H9 (cell line): ENCODE measurements at regions not wholly inside any gene's neighbourhood (a gene's known extent, or its start where the extent isn't known, plus 50 kb on each side); places are given as distances from the start of the nearest gene placed in this dataset.
A peak's percentile ranks its signal among the peaks of the same experiment; 100 is the strongest.

ENCODE experiments used
- DNase-seq: peaks from one replicate; pipeline ENCODE4 v3.0.0-alpha.2; 2017
- H2AFZ ChIP-seq: one replicate; pipeline ENCODE4 v1.6.1; 2013; ENCODE audit warnings: mild to moderate bottlenecking, low read length, control low read depth, moderate library complexity
- H2AK5ac ChIP-seq: 2 replicates; pipeline ENCODE4 v1.6.1; 2013; ENCODE audit warnings: low read length, control low read depth, mixed read lengths; ENCODE audit not compliant: insufficient read length
- H2BK120ac ChIP-seq: one replicate; pipeline ENCODE4 v1.6.1; 2013; ENCODE audit warnings: low read depth, mild to moderate bottlenecking, low read length, control low read depth, inconsistent platforms; ENCODE audit not compliant: poor library complexity, severe bottlenecking
- H2BK12ac ChIP-seq: 2 replicates; pipeline ENCODE4 v1.6.1; 2013; ENCODE audit warnings: low read length, control low read depth, mixed read lengths, low read depth; ENCODE audit not compliant: insufficient read length
- H2BK15ac ChIP-seq: 2 replicates; pipeline ENCODE4 v1.6.1; 2013; ENCODE audit warnings: low read depth, low read length, control low read depth
- H2BK20ac ChIP-seq: one replicate; pipeline ENCODE4 v1.6.1; 2013; ENCODE audit warnings: low read depth, mild to moderate bottlenecking, low read length, control low read depth, inconsistent platforms; ENCODE audit not compliant: poor library complexity, severe bottlenecking
- H2BK5ac ChIP-seq: 2 replicates; pipeline ENCODE4 v1.6.1; 2013; ENCODE audit warnings: low read length, control low read depth, mixed read lengths; ENCODE audit not compliant: insufficient read length
- H3K14ac ChIP-seq: 2 replicates; pipeline ENCODE4 v1.6.1; 2013; ENCODE audit warnings: low read length, control low read depth; ENCODE audit not compliant: insufficient read depth
- H3K18ac ChIP-seq: 2 replicates; pipeline ENCODE4 v1.6.1; 2013; ENCODE audit warnings: low read depth, mild to moderate bottlenecking, mixed read lengths, low read length, control low read depth; ENCODE audit not compliant: insufficient read length
- H3K23ac ChIP-seq: 2 replicates; pipeline ENCODE4 v1.6.1; 2013; ENCODE audit warnings: low read length, control low read depth, mixed read lengths, low read depth; ENCODE audit not compliant: insufficient read length
- H3K23me2 ChIP-seq: 2 replicates; pipeline ENCODE4 v1.6.1; 2013; ENCODE audit warnings: low read depth, mild to moderate bottlenecking, mixed read lengths, low read length, control low read depth; ENCODE audit not compliant: insufficient read length, poor library complexity, severe bottlenecking
- H3K27ac ChIP-seq: 2 replicates; pipeline ENCODE4 v1.5.1; 2013; ENCODE audit warnings: low read length, control low read depth, mixed read lengths, low read depth; ENCODE audit not compliant: insufficient read length
- H3K27me3 ChIP-seq: 2 replicates; pipeline ENCODE4 v1.6.1; 2013; ENCODE audit warnings: low read length, control low read depth, inconsistent platforms; ENCODE audit not compliant: insufficient read depth
- H3K4ac ChIP-seq: 2 replicates; pipeline ENCODE4 v1.6.1; 2013; ENCODE audit warnings: low read depth, mild to moderate bottlenecking, control low read depth, inconsistent platforms, low read length, moderate library complexity
- H3K4me1 ChIP-seq: 2 replicates; pipeline ENCODE4 v1.6.1; 2013; ENCODE audit warnings: low read length, control low read depth, inconsistent platforms; ENCODE audit not compliant: insufficient read depth
- H3K4me2 ChIP-seq: 2 replicates; pipeline ENCODE4 v1.6.1; 2013; ENCODE audit warnings: low read length, control low read depth, mixed read lengths; ENCODE audit not compliant: insufficient read length, insufficient read depth
- H3K56ac ChIP-seq: 2 replicates; pipeline ENCODE4 v1.6.1; 2013; ENCODE audit warnings: low read depth, mild to moderate bottlenecking, mixed read lengths, low read length, control low read depth; ENCODE audit not compliant: insufficient read length
- H3K79me1 ChIP-seq: 2 replicates; pipeline ENCODE4 v1.6.1; 2013; ENCODE audit warnings: low read depth, mild to moderate bottlenecking, moderate library complexity, low read length, control low read depth, inconsistent platforms; ENCODE audit not compliant: insufficient read depth, poor library complexity, severe bottlenecking
- H3K79me2 ChIP-seq: 2 replicates; pipeline ENCODE4 v1.6.1; 2013; ENCODE audit warnings: low read length, control low read depth, inconsistent platforms; ENCODE audit not compliant: insufficient read depth
- H3K9ac ChIP-seq: 2 replicates; pipeline ENCODE4 v1.6.1; 2013; ENCODE audit warnings: low read length, control low read depth, mixed read lengths; ENCODE audit not compliant: insufficient read length; ENCODE audit errors: extremely low read depth
- H3K9me3 ChIP-seq: one replicate; pipeline ENCODE4 v1.6.1; 2013; ENCODE audit warnings: low read depth, low read length, inconsistent platforms; ENCODE audit not compliant: control insufficient read depth
- H3T11ph ChIP-seq: one replicate; pipeline ENCODE4 v1.6.1; 2013; ENCODE audit warnings: mild to moderate bottlenecking, low read length, control low read depth, inconsistent platforms
- H4K20me1 ChIP-seq: one replicate; pipeline ENCODE4 v1.6.1; 2013; ENCODE audit not compliant: control insufficient read depth, insufficient read length, insufficient read depth
- H4K5ac ChIP-seq: 2 replicates; pipeline ENCODE4 v1.6.1; 2013; ENCODE audit warnings: low read depth, mild to moderate bottlenecking, mixed read lengths, low read length, control low read depth; ENCODE audit not compliant: insufficient read length
- H4K8ac ChIP-seq: replicated peaks from 2 replicates; pipeline ENCODE4 v1.6.1; 2013; ENCODE audit warnings: low read length, control low read depth, mixed read lengths, low read depth; ENCODE audit not compliant: insufficient read length
- H4K91ac ChIP-seq: 2 replicates; pipeline ENCODE4 v1.6.1; 2013; ENCODE audit warnings: low read depth, mild to moderate bottlenecking, moderate library complexity, mixed read lengths, low read length, control low read depth; ENCODE audit not compliant: insufficient read length
- H3K27ac Mint-ChIP-seq, 3 experiments: 2 replicates in 2 of 3; 3 replicates in 1 of 3; pipeline ENCODE4 v1.8.0; 2020 to 2021; ENCODE audit warnings: mixed read lengths in 3 of 3, mild to moderate bottlenecking in 1 of 3, moderate library complexity in 1 of 3
- H3K27me3 Mint-ChIP-seq: 2 replicates; pipeline ENCODE4 v1.8.0; 2021; ENCODE audit warnings: low read depth, mild to moderate bottlenecking, moderate library complexity, mixed read lengths
- H3K36me3 Mint-ChIP-seq, 3 experiments: 2 replicates in 2 of 3; 3 replicates in 1 of 3; pipeline ENCODE4 v1.8.0; 2020 to 2021; ENCODE audit warnings: low read depth in 3 of 3, mixed read lengths in 3 of 3; ENCODE audit not compliant: insufficient read depth in 1 of 3
- H3K4me1 Mint-ChIP-seq, 2 experiments: 2 replicates each; pipeline ENCODE4 v1.8.0; 2020; ENCODE audit warnings: mixed read lengths in 2 of 2
- H3K4me3 Mint-ChIP-seq, 2 experiments: 2 replicates in 1 of 2; 3 replicates in 1 of 2; pipeline ENCODE4 v1.8.0; 2020 to 2021; ENCODE audit warnings: mild to moderate bottlenecking in 2 of 2, mixed read lengths in 2 of 2, moderate library complexity in 1 of 2
- H3K9me3 Mint-ChIP-seq, 2 experiments: 2 replicates in 1 of 2; 3 replicates in 1 of 2; pipeline ENCODE4 v1.8.0; 2020; ENCODE audit warnings: mild to moderate bottlenecking in 2 of 2, mixed read lengths in 2 of 2, moderate library complexity in 1 of 2
- WGBS: extraction: QIAGEN DNeasy Blood & Tissue Kit; methylation state at CpG from one replicate; pipeline ENCODE4 v1.1.7; 2013; ENCODE audit warnings: missing lambda C conversion rate, low lambda C conversion rate, mixed read lengths; ENCODE audit not compliant: insufficient read length; ENCODE audit errors: extremely low coverage; 5-methylcytosine and 5-hydroxymethylcytosine counted together
- TF ChIP-seq, protein P1 (sequence below): fragments of 200-600 bp; sonication (generic); conservative IDR thresholded peaks from 3 replicates; pipeline ENCODE4 v1.8.0; 2021; ENCODE audit warnings: antibody characterized with exemption, mild to moderate bottlenecking

DNA sequence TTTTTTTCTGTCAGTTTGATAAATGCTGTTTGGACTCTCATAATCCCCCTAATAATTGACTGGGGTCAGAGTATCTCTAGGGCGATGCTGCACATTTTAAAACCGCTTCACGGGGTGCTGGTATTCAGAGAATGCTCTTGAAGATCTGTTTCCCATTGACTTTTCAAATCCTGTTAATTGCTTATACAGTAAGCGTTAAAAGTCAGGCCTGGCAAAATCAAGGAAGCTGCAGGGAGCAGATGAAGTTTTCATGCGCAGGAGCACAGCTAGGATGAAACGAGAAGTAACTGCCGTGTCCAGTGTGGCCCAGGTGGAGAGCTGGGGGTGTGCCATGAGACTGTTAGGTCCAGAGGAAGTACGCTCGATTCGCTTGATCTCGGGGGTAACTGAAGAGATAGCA lies 312.9 kb downstream of the TRIML1 start:
- Histone ChIP-seq H3K18ac (peak overlapping the region; percentile 61), H2BK20ac (no peak overlapping the region), H3K56ac (no peak overlapping the region), H3K79me1 (no peaks in the 10 kb centered on the region), H4K20me1 (no peaks in the 10 kb centered on the region), H2BK12ac (no peak overlapping the region), H2BK120ac (no peak overlapping the region), H3K79me2 (no peaks in the 10 kb centered on the region), H3K14ac (0 out of 2 replicates have a peak overlapping the region, but pooled peaks have one; percentile 25), H2AFZ (peak overlapping the region; percentile 78), H2AK5ac (no peak overlapping the region), H2BK15ac (no peak overlapping the region), H3K9me3 (no peaks in the 10 kb centered on the region), H3K4ac (no peak overlapping the region), H3K4me2 (no peak overlapping the region), H3T11ph (no peak overlapping the region), H2BK5ac (no peak overlapping the region), H4K5ac (no peak overlapping the region), H3K27me3 (no peaks in the 10 kb centered on the region), H4K91ac (no peak overlapping the region), H3K23me2 (no peaks in the 10 kb centered on the region), H3K27ac (no peak overlapping the region), H4K8ac (no peak overlapping the region), H3K9ac (peak overlapping the region; percentile 5), H3K4me1 (peaks cover 6% of the 10 kb centered on the region), H3K23ac (no peak overlapping the region)
- Mint-ChIP-seq H3K36me3 (peaks cover 0 to 3% (median 2%) of the 10 kb centered on the region in 3 experiments; a peak in 2 of 7 replicates), H3K27me3 (no peaks in the 10 kb centered on the region), H3K4me1 (peaks cover 32 to 49% of the 10 kb centered on the region in 2 experiments), H3K9me3 (no peaks in the 10 kb centered on the region), H3K4me3 (no peak overlapping the region), H3K27ac (peak overlapping the region; percentile 16 to 89 (median 71); a peak in 3 of 7 replicates)
- TF ChIP-seq, protein P1, sequence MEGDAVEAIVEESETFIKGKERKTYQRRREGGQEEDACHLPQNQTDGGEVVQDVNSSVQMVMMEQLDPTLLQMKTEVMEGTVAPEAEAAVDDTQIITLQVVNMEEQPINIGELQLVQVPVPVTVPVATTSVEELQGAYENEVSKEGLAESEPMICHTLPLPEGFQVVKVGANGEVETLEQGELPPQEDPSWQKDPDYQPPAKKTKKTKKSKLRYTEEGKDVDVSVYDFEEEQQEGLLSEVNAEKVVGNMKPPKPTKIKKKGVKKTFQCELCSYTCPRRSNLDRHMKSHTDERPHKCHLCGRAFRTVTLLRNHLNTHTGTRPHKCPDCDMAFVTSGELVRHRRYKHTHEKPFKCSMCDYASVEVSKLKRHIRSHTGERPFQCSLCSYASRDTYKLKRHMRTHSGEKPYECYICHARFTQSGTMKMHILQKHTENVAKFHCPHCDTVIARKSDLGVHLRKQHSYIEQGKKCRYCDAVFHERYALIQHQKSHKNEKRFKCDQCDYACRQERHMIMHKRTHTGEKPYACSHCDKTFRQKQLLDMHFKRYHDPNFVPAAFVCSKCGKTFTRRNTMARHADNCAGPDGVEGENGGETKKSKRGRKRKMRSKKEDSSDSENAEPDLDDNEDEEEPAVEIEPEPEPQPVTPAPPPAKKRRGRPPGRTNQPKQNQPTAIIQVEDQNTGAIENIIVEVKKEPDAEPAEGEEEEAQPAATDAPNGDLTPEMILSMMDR: no peak
- WGBS: no CpG with 5 or more reads among the region's 11 CpGs
- no peak for DNase-seq
